Kidney epithelial cell (primary cell): ENCODE measurements at regions not wholly inside any gene's neighbourhood (a gene's known extent, or its start where the extent isn't known, plus 50 kb on each side); places are given as distances from the start of the nearest gene placed in this dataset.

Source experiments
- DNase-seq: peaks from one replicate; pipeline ENCODE4 v3.0.0-alpha.2; 2010; ENCODE audit warnings: low read depth
- H3K27me3 ChIP-seq: 2 replicates; pipeline ENCODE4 v1.6.0; 2011; ENCODE audit warnings: low read length; ENCODE audit not compliant: control insufficient read depth, insufficient read depth
- H3K36me3 ChIP-seq: 2 replicates; pipeline ENCODE4 v1.5.1; 2011; ENCODE audit warnings: low read length; ENCODE audit not compliant: control insufficient read depth, insufficient read depth
- H3K4me3 ChIP-seq: 2 replicates; pipeline ENCODE4 v1.5.1; 2011; ENCODE audit warnings: low read depth, mild to moderate bottlenecking, control low read depth, low read length
- TF ChIP-seq, protein P1 (sequence below): IDR thresholded peaks from 2 replicates; pipeline ENCODE4 v1.5.1; 2011; ENCODE audit warnings: mild to moderate bottlenecking, moderate library complexity, low read length, control low read depth, inconsistent platforms; ENCODE audit not compliant: insufficient read depth, poor library complexity, severe bottlenecking

DNA sequence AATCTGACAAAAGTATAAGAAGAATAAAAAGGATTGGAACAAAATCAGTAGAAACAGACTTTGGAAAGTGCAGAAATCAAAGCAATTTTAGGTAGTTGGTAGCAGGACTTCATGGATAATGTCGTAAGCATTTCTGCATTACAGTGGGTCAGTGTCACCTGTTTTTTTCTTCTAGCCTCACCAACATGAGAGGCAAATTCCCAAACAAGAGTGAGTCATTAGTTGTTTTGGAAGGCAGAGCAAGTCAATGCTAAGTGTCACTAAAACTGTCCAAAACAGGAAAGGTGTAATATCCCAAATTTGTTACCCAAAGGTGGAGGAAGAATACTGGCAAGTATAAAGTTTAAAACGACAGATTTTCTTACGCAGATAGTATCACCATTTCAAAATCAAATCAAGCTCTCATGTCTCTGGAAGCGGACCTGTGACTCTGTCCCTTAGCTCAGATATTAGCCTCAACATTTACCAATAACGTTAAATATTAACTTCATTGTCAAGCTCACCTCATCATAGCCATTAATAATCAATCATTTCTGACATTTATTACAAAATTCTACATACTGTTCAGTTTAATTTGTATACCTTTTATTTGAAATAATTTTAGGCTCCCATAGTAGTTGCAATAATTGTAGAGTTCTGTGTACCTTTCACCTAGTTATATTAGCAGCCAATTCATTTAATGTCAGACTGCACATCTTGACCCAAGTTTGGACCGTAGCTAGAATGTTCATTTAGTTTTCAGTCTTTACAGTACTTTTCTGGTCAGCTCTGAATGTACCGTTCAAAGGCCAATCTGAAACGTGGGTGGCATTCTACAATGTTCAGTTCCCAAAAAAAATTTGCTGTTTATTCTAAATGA lies 901.2 kb upstream of the COX7C start:
- Histone ChIP-seq H3K36me3 (no peaks in the 10 kb centered on the region), H3K4me3 (no peak overlapping the region), H3K27me3 (no peaks in the 10 kb centered on the region)
- DNase-seq = no peak
- TF ChIP-seq, protein P1, sequence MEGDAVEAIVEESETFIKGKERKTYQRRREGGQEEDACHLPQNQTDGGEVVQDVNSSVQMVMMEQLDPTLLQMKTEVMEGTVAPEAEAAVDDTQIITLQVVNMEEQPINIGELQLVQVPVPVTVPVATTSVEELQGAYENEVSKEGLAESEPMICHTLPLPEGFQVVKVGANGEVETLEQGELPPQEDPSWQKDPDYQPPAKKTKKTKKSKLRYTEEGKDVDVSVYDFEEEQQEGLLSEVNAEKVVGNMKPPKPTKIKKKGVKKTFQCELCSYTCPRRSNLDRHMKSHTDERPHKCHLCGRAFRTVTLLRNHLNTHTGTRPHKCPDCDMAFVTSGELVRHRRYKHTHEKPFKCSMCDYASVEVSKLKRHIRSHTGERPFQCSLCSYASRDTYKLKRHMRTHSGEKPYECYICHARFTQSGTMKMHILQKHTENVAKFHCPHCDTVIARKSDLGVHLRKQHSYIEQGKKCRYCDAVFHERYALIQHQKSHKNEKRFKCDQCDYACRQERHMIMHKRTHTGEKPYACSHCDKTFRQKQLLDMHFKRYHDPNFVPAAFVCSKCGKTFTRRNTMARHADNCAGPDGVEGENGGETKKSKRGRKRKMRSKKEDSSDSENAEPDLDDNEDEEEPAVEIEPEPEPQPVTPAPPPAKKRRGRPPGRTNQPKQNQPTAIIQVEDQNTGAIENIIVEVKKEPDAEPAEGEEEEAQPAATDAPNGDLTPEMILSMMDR = no peak

DNA sequence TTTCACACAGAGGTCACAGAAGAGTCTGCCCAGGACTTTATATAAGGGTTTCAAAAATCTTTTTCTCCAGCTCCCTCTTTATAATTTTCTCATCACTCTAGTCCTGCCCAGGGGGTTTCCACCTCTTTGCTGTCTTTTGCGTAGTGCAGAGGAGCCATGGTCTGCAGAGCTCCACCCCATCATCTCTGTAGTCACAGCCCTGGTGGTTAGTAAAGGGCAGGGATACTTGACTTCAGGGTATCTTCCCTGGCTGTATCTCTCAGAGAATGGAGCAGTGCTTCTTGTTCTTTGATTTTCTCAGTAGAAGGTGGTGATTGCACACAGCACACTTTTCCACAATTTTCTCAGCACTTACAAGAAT lies 900.6 kb upstream of the COX7C start:
- no peaks in the 10 kb centered on the region for H3K36me3 ChIP-seq
- no peaks in the 10 kb centered on the region for H3K27me3 ChIP-seq
- DNase-seq = no peak
- TF ChIP-seq, protein P1 = no peak
- no peak overlapping the region for H3K4me3 ChIP-seq

DNA sequence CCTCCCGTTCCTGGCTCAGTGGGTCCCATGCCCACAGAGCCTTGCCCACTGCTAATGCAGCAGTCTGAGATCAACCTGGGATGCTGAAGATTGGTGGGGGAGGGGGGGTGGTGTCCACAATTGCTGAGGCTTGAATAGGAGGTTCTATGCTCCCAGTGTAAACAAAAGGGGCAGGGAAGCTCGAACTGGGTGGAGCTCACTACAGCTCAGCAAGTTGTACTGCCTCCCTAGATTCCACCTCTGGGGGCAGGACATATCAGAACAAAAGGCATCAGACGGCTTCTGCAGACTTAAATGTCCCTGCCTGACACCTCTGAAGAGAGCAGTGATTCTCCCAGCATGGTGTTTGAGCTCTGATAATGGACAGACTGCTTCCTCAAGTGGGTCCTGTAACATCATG lies 885.6 kb upstream of the COX7C start:
- H3K4me3 ChIP-seq = no peak overlapping the region
- H3K27me3 ChIP-seq = no peaks in the 10 kb centered on the region
- DNase-seq = no peak
- H3K36me3 ChIP-seq = no peaks in the 10 kb centered on the region
- TF ChIP-seq, protein P1 = no peak

DNA sequence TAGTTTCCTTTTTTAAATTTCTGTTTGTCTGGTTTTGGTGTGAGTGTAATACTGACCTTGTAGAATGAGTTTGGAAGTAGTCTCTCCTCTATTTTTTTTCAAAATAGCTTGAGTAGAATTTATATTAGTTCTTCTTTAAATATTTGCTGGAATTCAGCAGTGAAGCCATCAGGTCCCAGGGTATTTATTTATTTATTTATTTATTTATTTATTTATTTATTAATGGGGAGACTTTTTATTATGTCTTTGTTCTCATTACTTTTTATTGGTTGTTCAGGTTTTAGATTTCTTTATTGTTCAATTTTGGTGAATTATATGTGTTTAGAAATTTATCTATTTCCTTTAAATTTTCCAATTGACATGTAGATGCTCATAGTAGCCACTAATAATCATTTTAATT lies 875.8 kb upstream of the COX7C start:
- Histone ChIP-seq H3K4me3 (no peak overlapping the region), H3K27me3 (no peaks in the 10 kb centered on the region), H3K36me3 (no peaks in the 10 kb centered on the region)
- TF ChIP-seq, protein P1 = no peak
- no peak for DNase-seq

DNA sequence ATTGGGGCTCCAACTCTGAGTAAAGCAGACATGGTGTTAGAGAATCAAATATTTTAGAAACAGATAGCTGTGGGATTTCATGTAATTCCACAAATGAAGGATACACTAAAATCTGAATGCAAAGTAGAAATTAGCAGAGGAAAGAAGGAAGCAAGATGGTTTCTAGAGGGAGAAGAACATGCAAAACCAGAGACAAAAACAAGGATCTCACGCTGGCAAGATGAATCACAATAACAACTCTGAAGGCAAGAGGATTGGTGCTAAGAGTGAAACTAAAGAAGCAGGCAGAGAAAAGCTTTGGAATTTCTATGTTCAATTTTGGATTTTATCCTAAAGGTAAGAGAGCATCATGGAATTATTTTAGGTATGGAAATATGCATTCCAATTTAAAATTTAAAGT lies 857.2 kb upstream of the COX7C start:
- Histone ChIP-seq H3K36me3 (no peaks in the 10 kb centered on the region), H3K27me3 (no peaks in the 10 kb centered on the region), H3K4me3 (no peak overlapping the region)
- DNase-seq = no peak
- TF ChIP-seq, protein P1 = no peak

DNA sequence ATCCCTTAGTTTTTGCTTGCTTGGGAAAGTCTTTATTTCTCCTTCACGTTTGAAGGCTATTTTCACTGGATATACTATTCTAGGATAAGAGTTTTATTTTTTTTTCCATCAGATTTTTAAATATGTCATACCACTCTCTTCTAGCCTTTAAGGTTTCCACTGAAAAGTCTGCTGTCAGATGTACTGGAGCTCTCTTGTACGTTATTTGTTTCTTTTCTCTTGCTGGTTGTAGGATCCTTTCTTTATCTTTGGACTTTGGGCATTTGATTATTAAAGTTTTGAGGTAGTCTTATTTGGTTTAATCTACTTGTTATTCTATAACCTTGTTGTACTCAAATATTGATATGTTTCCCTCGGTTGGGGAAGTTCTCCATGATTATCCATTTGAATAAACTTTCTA lies 848.4 kb upstream of the COX7C start:
- TF ChIP-seq, protein P1 = no peak
- no peaks in the 10 kb centered on the region for H3K27me3 ChIP-seq
- no peak for DNase-seq

More for the DNA sequence above, 848.4 kb upstream of the COX7C start:
- Histone ChIP-seq H3K36me3 (no peaks in the 10 kb centered on the region), H3K4me3 (no peak overlapping the region)
